A549 (cell line): ENCODE measurements at regions not wholly inside any gene's neighbourhood (a gene's known extent, or its start where the extent isn't known, plus 50 kb on each side); places are given as distances from the start of the nearest gene placed in this dataset.

Source experiments
- CHD2 ChIP-seq: fragments of 150-350 bp; IDR thresholded peaks from 2 replicates; pipeline ENCODE4 v1.6.1; 2014; ENCODE audit warnings: low read length; ENCODE audit not compliant: partially characterized antibody
- CTCF ChIP-seq: fragments of >200 bp; sonication (Bioruptor Twin); formaldehyde crosslinking; IDR thresholded peaks from 3 replicates; pipeline ENCODE4 v1.5.1; 2016
- FOSL2 ChIP-seq, 2 experiments: fragments of 450-650 bp in 1 of 2; fragments of >200 bp in 1 of 2; sonication (Bioruptor Twin) in 1 of 2; formaldehyde crosslinking; IDR thresholded peaks; 2 replicates each; pipeline versions ENCODE4 v1.5.0 to v1.6.1; 2016 to 2020; ENCODE audit warnings: mild to moderate bottlenecking in 1 of 2, moderate library complexity in 1 of 2
- KDM5A ChIP-seq: fragments of 200-600 bp; sonication (generic); IDR thresholded peaks from 2 replicates; pipeline ENCODE4 v1.6.1; 2016; ENCODE audit warnings: antibody characterized with exemption, mild to moderate bottlenecking
- MAZ ChIP-seq: fragments of 150-350 bp; IDR thresholded peaks from 2 replicates; pipeline ENCODE4 v1.6.1; 2014; ENCODE audit warnings: antibody characterized with exemption, low read depth, low read length, borderline replicate concordance
- MYC ChIP-seq: IDR thresholded peaks from 2 replicates; pipeline ENCODE4 v1.6.1; 2012; ENCODE audit warnings: mild to moderate bottlenecking, inconsistent platforms, low read length, improper control_type of control experiment, borderline replicate concordance
- NR3C1 ChIP-seq: fragments of >200 bp; sonication (Bioruptor Twin); formaldehyde crosslinking; IDR thresholded peaks from 3 replicates; pipeline ENCODE4 v1.6.1; 2017
- PHF8 ChIP-seq: fragments of 200-600 bp; sonication (generic); IDR thresholded peaks from 2 replicates; pipeline ENCODE4 v1.6.1; 2016; ENCODE audit warnings: low read depth, mild to moderate bottlenecking, antibody characterized with exemption, moderate library complexity, borderline replicate concordance
- POLR2A ChIP-seq: IDR thresholded peaks from 2 replicates; pipeline ENCODE4 v1.6.1; 2012; ENCODE audit warnings: mild to moderate bottlenecking, low read length
- RAD21 ChIP-seq, 2 experiments: fragments of >200 bp in 1 of 2; sonication (Bioruptor Twin) in 1 of 2; formaldehyde crosslinking in 1 of 2; IDR thresholded peaks in 1 of 2; conservative IDR thresholded peaks in 1 of 2; 2 replicates in 1 of 2; 3 replicates in 1 of 2; pipeline ENCODE4 v1.6.1; 2012 to 2018; ENCODE audit warnings: inconsistent platforms in 1 of 2
- REST ChIP-seq: fragments of 200-600 bp; sonication (generic); IDR thresholded peaks from 2 replicates; pipeline ENCODE4 v1.6.1; 2016; ENCODE audit warnings: antibody characterized with exemption, mild to moderate bottlenecking, moderate library complexity
- SMC3 ChIP-seq: fragments of >200 bp; sonication (Bioruptor Twin); formaldehyde crosslinking; IDR thresholded peaks from 3 replicates; pipeline ENCODE4 v1.6.1; 2018; ENCODE audit warnings: inconsistent platforms

GRCh38 chr1:80926531-80926930 lies 874.2 kb upstream of the ADGRL2 start:
- TF ChIP-seq NR3C1 (no peak), CTCF (no peak), REST (no peak), FOSL2 (IDR thresholded peaks at IDR 0.05) (no peak), FOSL2 (CRISPR knock-in tag; IDR thresholded peaks at IDR 0.05) (no peak), POLR2A (no peak), CHD2 (no peak), MYC (no peak), KDM5A (no peak), RAD21 (conservative IDR thresholded peaks at IDR 0.05 in 1 of 2, IDR thresholded peaks at IDR 0.05 in 1 of 2) (no peak), PHF8 (no peak), MAZ (no peak), SMC3 (no peak)
